Stomach (tissue), 4 donors: ENCODE measurements at regions not wholly inside any gene's neighbourhood (a gene's known extent, or its start where the extent isn't known, plus 50 kb on each side); places are given as distances from the start of the nearest gene placed in this dataset.
"Not testable (repeated sequence)": the region's sequence is repeated elsewhere in the genome, so short reads cannot be mapped to it uniquely, and the experiment has no call there.

Experiments
- POLR2A ChIP-seq, 4 donors: fragments of 450-650 bp; IDR thresholded peaks; one replicate each; pipeline ENCODE4 v1.6.1; 2016; ENCODE audit warnings: antibody characterized with exemption in 4 of 4, control low read depth in 2 of 4, mild to moderate bottlenecking in 1 of 4, moderate library complexity in 1 of 4
- TF ChIP-seq, protein P1 (sequence below), 7 experiments: fragments of 450-650 bp in 4 of 7; fragments of 200-600 bp in 3 of 7; sonication (generic) in 3 of 7; IDR thresholded peaks; one replicate each; pipeline ENCODE4 v1.5.1; 2016 to 2019; ENCODE audit warnings: antibody characterized with exemption in 7 of 7, control low read depth in 2 of 7, mild to moderate bottlenecking in 1 of 7

DNA sequence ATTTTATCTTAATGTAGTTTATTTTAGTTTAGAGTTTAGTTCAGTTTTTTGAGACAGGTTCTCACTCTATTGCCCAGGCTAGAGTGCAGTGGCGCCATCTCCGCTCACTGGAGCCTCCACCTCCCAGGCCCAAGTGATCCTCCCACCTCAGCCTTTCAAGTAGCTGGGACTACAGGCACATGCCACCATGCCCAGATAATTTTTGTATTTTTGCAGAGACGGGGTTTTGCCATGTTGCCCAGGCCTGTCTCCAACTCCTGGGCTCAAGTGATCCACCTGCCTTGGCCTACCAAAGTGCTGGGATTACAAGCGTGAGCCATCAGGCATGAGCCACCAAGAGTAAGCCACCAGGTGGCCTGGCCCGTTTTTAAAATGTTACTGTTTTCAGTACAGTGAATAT is 2058.4 kb downstream of the MRPL39 start:
- TF ChIP-seq, protein P1, sequence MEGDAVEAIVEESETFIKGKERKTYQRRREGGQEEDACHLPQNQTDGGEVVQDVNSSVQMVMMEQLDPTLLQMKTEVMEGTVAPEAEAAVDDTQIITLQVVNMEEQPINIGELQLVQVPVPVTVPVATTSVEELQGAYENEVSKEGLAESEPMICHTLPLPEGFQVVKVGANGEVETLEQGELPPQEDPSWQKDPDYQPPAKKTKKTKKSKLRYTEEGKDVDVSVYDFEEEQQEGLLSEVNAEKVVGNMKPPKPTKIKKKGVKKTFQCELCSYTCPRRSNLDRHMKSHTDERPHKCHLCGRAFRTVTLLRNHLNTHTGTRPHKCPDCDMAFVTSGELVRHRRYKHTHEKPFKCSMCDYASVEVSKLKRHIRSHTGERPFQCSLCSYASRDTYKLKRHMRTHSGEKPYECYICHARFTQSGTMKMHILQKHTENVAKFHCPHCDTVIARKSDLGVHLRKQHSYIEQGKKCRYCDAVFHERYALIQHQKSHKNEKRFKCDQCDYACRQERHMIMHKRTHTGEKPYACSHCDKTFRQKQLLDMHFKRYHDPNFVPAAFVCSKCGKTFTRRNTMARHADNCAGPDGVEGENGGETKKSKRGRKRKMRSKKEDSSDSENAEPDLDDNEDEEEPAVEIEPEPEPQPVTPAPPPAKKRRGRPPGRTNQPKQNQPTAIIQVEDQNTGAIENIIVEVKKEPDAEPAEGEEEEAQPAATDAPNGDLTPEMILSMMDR (IDR thresholded peaks at IDR 0.05) = not testable (repeated sequence)
- TF ChIP-seq POLR2A (IDR thresholded peaks at IDR 0.05) = not testable (repeated sequence)
